Breast epithelium (tissue), 3 donors: ENCODE measurements at regions not wholly inside any gene's neighbourhood (a gene's known extent, or its start where the extent isn't known, plus 50 kb on each side); places are given as distances from the start of the nearest gene placed in this dataset.

ENCODE experiments used
- CTCF ChIP-seq, 3 donors: fragments of 450-650 bp; IDR thresholded peaks; one replicate each; pipeline ENCODE4 v1.5.1; 2016 to 2017; ENCODE audit warnings: antibody characterized with exemption in 3 of 3, mild to moderate bottlenecking in 3 of 3, moderate library complexity in 3 of 3
- POLR2A ChIP-seq: fragments of 450-650 bp; IDR thresholded peaks from one replicate; pipeline ENCODE4 v1.6.1; 2016; ENCODE audit warnings: antibody characterized with exemption, mild to moderate bottlenecking, moderate library complexity
- POLR2AphosphoS5 ChIP-seq, 3 donors: sonication (generic); formaldehyde crosslinking; IDR thresholded peaks; one replicate each; pipeline ENCODE4 v1.6.1; 2017; ENCODE audit warnings: antibody characterized with exemption in 3 of 3

- TF ChIP-seq CTCF (IDR thresholded peaks at IDR 0.05) (no peak), POLR2AphosphoS5 (IDR thresholded peaks at IDR 0.05) (no peak), POLR2A (no peak)
These were observed 324.4 kb downstream of the FAT4 start for GRCh38 chr4:125639182-125639621.
